GM10248 (cell line): ENCODE measurements at regions not wholly inside any gene's neighbourhood (a gene's known extent, or its start where the extent isn't known, plus 50 kb on each side); places are given as distances from the start of the nearest gene placed in this dataset.

Experiments
- CTCF ChIA-PET: fragments of 300-600 bp; sonication (Branson Sonifier 250); formaldehyde crosslinking; extraction: SDS; loops from one replicate; lab custom pipeline; 2021; ENCODE audit warnings: antibody characterized with exemption; lab: Yijun Ruan, JAX
- POLR2A ChIA-PET: fragments of 350-650 bp; sonication (Branson Sonifier 250); formaldehyde crosslinking; extraction: SDS; loops from one replicate; lab custom pipeline; 2020; ENCODE audit warnings: antibody characterized with exemption; lab: Yijun Ruan, JAX
- DNase-seq: peaks from one replicate; pipeline ENCODE4 v3.0.0; 2012; ENCODE audit errors: extremely low spot score
- CTCF ChIP-seq: IDR thresholded peaks from 2 replicates; pipeline ENCODE4 v1.5.1; 2012; ENCODE audit warnings: mild to moderate bottlenecking, low read depth; ENCODE audit errors: extremely low read depth, missing control alignments, control extremely low read depth

- TF ChIP-seq CTCF: no peak
- CTCF ChIA-PET: no interaction called here
- POLR2A ChIA-PET: no interaction called here
- no peak for DNase-seq
These were observed 579.6 kb upstream of the NXPH2 start for GRCh38 chr2:139359818-139360217.

DNA sequence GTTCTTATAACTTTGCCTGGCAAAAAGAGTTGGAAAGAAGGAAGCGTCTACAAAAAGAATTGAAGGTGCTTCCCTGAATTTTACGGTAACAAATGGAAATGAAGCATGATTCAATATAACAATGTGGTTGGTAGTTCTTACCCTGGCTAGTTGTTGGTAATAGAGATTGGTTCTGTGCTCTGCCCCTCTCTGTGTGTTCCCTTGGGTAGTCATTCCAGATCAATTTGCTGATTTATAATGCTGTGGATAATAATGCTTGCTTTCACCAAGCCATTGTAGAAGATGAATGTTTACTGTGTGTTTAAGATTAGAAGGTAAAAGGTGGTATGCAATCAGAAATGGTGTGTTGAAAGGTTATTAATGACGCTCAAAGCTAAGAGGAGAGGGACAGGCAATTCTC, 577.8 kb upstream of the NXPH2 start:
- no peak for TF ChIP-seq CTCF
- DNase-seq: no peak
- POLR2A ChIA-PET: no interaction called here
- CTCF ChIA-PET: no interaction called here

- ChIA-PET CTCF (no interaction called here), POLR2A (no interaction called here)
- no peak for DNase-seq
- no peak for TF ChIP-seq CTCF
These were observed 574.3 kb upstream of the NXPH2 start for GRCh38 chr2:139354518-139354917.

DNA sequence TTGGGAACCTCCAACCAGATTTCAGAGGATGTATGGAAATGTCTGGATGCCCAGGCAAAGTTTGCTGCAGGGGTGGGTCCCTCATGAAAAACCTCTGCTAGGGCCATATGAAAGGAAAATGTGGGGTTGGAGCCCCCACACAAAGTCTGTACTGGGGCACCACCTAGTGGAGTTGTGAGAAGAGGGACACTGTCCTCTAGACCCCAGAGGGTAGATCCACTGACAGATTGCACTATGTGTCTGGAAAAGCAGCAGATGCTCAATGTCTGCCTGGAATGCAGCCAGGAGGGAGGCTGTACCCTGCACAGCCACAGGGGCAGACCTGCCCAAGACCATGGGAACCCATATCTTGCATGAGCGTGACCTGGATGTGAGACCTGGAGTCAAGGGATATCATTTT, 573.7 kb upstream of the NXPH2 start:
- no peak for DNase-seq

DNA sequence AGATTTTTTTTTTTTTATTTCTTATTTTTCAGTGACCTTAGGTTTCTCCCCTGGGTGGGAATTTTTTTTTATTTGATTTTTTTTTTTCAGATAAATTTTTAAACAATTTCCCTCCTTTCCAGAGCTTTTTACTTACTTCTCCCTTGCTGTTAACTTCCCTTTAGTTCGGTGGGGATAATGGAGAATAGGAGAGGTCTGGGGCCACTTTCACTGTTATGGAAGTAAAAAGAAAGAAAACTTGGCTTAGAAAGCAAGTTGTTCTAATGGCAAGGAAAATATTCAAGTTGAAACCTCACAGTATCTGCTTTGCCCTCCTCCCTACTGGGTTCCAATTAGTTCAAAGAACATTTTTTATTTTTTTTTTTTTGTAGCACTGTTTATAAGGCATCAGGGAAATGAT, 537.1 kb upstream of the NXPH2 start:
- ChIA-PET CTCF (no interaction called here), POLR2A (no interaction called here)
- TF ChIP-seq CTCF: no peak
- DNase-seq: no peak

More for the DNA sequence above, 573.7 kb upstream of the NXPH2 start:
- TF ChIP-seq CTCF: no peak
- CTCF ChIA-PET: no interaction called here
- POLR2A ChIA-PET: no interaction called here

DNA sequence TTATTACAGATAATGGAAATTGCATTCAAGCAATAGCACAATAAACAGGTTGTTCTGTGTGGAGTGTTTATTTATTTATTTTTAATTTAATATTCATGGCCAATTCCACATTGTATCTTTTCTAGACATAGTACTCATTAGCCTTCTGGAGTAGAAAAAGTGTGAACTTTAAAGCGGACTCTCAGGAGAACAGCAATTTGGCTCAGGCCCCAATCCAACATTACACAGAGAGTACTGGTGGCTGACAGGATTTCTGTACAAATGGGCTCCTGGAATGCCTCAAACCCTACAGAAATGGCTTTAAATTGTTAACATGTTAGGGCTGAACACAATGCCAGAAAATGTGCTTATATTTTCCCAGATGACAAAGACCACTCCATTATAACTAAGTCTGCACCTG, 533.9 kb upstream of the NXPH2 start:
- CTCF ChIA-PET: no interaction called here

More for the DNA sequence above, 533.9 kb upstream of the NXPH2 start:
- POLR2A ChIA-PET: no interaction called here
- DNase-seq: no peak
- no peak for TF ChIP-seq CTCF
